Psoas muscle (tissue), 7 donors: ENCODE measurements at regions not wholly inside any gene's neighbourhood (a gene's known extent, or its start where the extent isn't known, plus 50 kb on each side); places are given as distances from the start of the nearest gene placed in this dataset.
"Not testable (repeated sequence)": the region's sequence is repeated elsewhere in the genome, so short reads cannot be mapped to it uniquely, and the experiment has no call there.

Experiments
- ATAC-seq, 4 donors: fragments of 200-7000 bp; cut with Tn5 transposase; one replicate each; pipeline ENCODE4 v1.9.1; 2020; ENCODE audit warnings: moderate library complexity in 3 of 4, mild to moderate bottlenecking in 2 of 4
- DNase-seq, 2 donors: peaks; one replicate each; pipeline ENCODE4 v3.0.0-alpha.2; 2020
- H3K27ac ChIP-seq: fragments of 200-600 bp; one replicate; pipeline ENCODE4 v1.8.0; 2022
- H3K27me3 ChIP-seq, 3 donors: fragments of 200-600 bp in 1 of 3; one replicate each; pipeline versions ENCODE4 v1.6.1 to v1.8.0; 2013 to 2022; ENCODE audit warnings: low read length in 2 of 3, mild to moderate bottlenecking in 2 of 3, moderate library complexity in 1 of 3; ENCODE audit not compliant: insufficient read depth in 3 of 3
- H3K36me3 ChIP-seq, 2 donors: fragments of 200-600 bp in 1 of 2; one replicate each; pipeline versions ENCODE4 v1.6.1 to v1.8.0; 2013 to 2022; ENCODE audit warnings: low read depth in 1 of 2, mild to moderate bottlenecking in 1 of 2, moderate library complexity in 1 of 2; ENCODE audit not compliant: insufficient read depth in 1 of 2
- H3K4me1 ChIP-seq: fragments of 200-600 bp; one replicate; pipeline ENCODE4 v1.8.0; 2022
- H3K4me3 ChIP-seq: fragments of 200-600 bp; one replicate; pipeline ENCODE4 v1.8.0; 2022; ENCODE audit warnings: mild to moderate bottlenecking
- H3K9me3 ChIP-seq: fragments of 200-600 bp; one replicate; pipeline ENCODE4 v1.8.0; 2022
- WGBS, 3 donors: extraction: QIAGEN DNeasy Blood & Tissue Kit; methylation state at CpG; one replicate each; pipeline versions ENCODE4 v1.1.6 to v1.1.7; 2013; 5-methylcytosine and 5-hydroxymethylcytosine counted together
- intact Hi-C, 2 donors: fragments of 100-400 bp; cut with DNase I; formaldehyde crosslinking; loops; one replicate each; pipeline versions ENCODE4 v1.11.0 to v1.14.2; 2022
- donor health status: healthy with polysubstance abuse.
- donor health status: DM: no; HTN: no; CAD: no; lungs with moderate emphysema.
- donor health status: Bipolar disorder and iron deficiency.
- donor health status: healthy.
- donor health status: DM: yes; HTN: yes; CAD: no.
- donor health status: DM: no; HTN: no; CAD: no.
- donor health status: DM: yes; HTN: yes; CAD: no.

GRCh38 chr7:55707410-55707809, 135.1 kb upstream of the VOPP1 start:
- WGBS, 3 donors: 74 to 79% (median 75%) methylated on average over 1 of the region's 3 CpGs
- H3K4me3 ChIP-seq, H3K27me3 ChIP-seq, H3K4me1 ChIP-seq, intact Hi-C loops, DNase-seq, H3K36me3 ChIP-seq, H3K27ac ChIP-seq, ATAC-seq, H3K9me3 ChIP-seq: not testable (repeated sequence)

GRCh38 chr7:55706451-55707195, 134.3 kb upstream of the VOPP1 start:
- H3K27ac ChIP-seq, DNase-seq, H3K27me3 ChIP-seq, H3K4me1 ChIP-seq, intact Hi-C loops, ATAC-seq, H3K9me3 ChIP-seq, H3K4me3 ChIP-seq, H3K36me3 ChIP-seq: not testable (repeated sequence)
- WGBS, 3 donors: 71 to 80% (median 79%) methylated on average over 5 of the region's 5 CpGs

GRCh38 chr7:55705728-55706450, 133.6 kb upstream of the VOPP1 start:
- intact Hi-C loops, H3K36me3 ChIP-seq, H3K9me3 ChIP-seq, ATAC-seq, H3K4me3 ChIP-seq, H3K27ac ChIP-seq, H3K4me1 ChIP-seq, H3K27me3 ChIP-seq, DNase-seq: not testable (repeated sequence)
- WGBS, 3 donors: 82 to 88% (median 86%) methylated on average over 5 of the region's 5 CpGs

GRCh38 chr7:55702831-55703230, 130.5 kb upstream of the VOPP1 start:
- DNase-seq, intact Hi-C loops, H3K27ac ChIP-seq, H3K4me3 ChIP-seq, H3K36me3 ChIP-seq, H3K4me1 ChIP-seq, ATAC-seq, H3K9me3 ChIP-seq, H3K27me3 ChIP-seq: not testable (repeated sequence)
- 45 to 57% (median 49%) methylated on average over 6 of the region's 6 CpGs for WGBS, 3 donors

GRCh38 chr7:55699450-55699842, 127.1 kb upstream of the VOPP1 start:
- DNase-seq, H3K4me3 ChIP-seq, H3K27me3 ChIP-seq, H3K36me3 ChIP-seq, H3K9me3 ChIP-seq, H3K4me1 ChIP-seq, intact Hi-C loops, ATAC-seq, H3K27ac ChIP-seq: not testable (repeated sequence)
- WGBS, 3 donors: 65 to 89% (median 83%) methylated on average over 4 to 5 of the region's 5 CpGs

GRCh38 chr7:55698607-55699449, 126.5 kb upstream of the VOPP1 start:
- H3K36me3 ChIP-seq, H3K4me3 ChIP-seq, H3K4me1 ChIP-seq, DNase-seq, H3K27me3 ChIP-seq, H3K27ac ChIP-seq, intact Hi-C loops, H3K9me3 ChIP-seq, ATAC-seq: not testable (repeated sequence)
- 74 to 81% (median 81%) methylated on average over 11 to 14 of the region's 14 CpGs for WGBS, 3 donors

GRCh38 chr7:55695893-55696701, 123.8 kb upstream of the VOPP1 start:
- DNase-seq, ATAC-seq, H3K9me3 ChIP-seq, H3K27ac ChIP-seq, H3K27me3 ChIP-seq, H3K36me3 ChIP-seq, intact Hi-C loops, H3K4me3 ChIP-seq, H3K4me1 ChIP-seq: not testable (repeated sequence)
- 27 to 35% (median 30%) methylated on average over 5 of the region's 6 CpGs for WGBS, 3 donors

- ATAC-seq, H3K36me3 ChIP-seq, intact Hi-C loops, H3K27me3 ChIP-seq, H3K4me1 ChIP-seq, DNase-seq, H3K27ac ChIP-seq, H3K4me3 ChIP-seq, H3K9me3 ChIP-seq: not testable (repeated sequence)
- 66 to 77% (median 67%) methylated on average over 5 of the region's 5 CpGs for WGBS, 3 donors
These were observed 122.2 kb upstream of the VOPP1 start for GRCh38 chr7:55694484-55694883.

GRCh38 chr7:55688684-55689681, 116.7 kb upstream of the VOPP1 start:
- H3K4me1 ChIP-seq, DNase-seq, H3K36me3 ChIP-seq, H3K4me3 ChIP-seq, H3K9me3 ChIP-seq, intact Hi-C loops, H3K27ac ChIP-seq, H3K27me3 ChIP-seq: not testable (repeated sequence)
- WGBS, 3 donors: 35 to 40% (median 35%) methylated on average over 15 to 17 of the region's 17 CpGs
- ATAC-seq: peak in 3 of 4 donors; percentile 22 to 57 (median 24)
